ENCODE measurements at regions not wholly inside any gene's neighbourhood (a gene's known extent, or its start where the extent isn't known, plus 50 kb on each side); places are given as distances from the start of the nearest gene placed in this dataset.

DNA sequence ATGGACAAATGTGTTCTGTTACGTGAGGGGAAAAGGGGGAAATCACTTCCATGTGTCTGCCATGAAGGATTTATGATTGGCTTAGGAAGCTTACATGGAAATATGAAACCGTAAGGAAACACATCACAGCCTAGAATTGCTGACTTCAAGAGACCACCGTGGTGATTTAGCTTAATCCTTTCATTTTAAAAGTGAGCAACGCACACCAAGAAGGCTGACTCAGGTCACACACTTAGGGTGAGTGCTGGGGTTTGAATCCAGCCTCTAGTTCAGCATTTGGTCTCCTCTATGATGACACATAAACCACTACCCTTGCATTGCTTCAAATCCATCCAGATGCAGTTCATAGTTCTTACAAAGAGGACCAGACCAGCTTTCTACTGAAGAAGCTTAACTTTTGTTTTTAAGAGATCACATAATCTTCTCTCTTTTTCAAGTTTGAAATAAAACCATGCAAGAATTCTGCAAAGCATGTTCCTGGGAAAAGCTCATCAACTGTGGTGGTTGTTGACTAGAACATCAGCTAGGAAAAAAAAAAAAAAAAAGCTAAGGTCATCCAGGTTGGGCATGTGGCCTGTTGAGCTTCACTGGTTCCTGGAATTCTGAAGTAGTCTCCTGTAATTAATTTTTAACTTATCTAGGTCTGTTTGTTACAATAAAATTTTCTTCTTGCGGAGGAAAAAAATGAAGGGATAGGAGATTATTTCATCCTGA, 60.2 kb upstream of the KL start:
- no peak for DNase-seq (ENCODE audit: low read depth)
- H3K4me3 ChIP-seq (ENCODE audit: low read depth, low read length) = no peak overlapping the region
- no peak for TF ChIP-seq CTCF (conservative IDR thresholded peaks at IDR 0.05; ENCODE audit: low read depth, low read length)

- no peak overlapping the region for H3K4me3 ChIP-seq (ENCODE audit: low read depth, low read length)
- TF ChIP-seq CTCF (conservative IDR thresholded peaks at IDR 0.05; ENCODE audit: low read depth, low read length) = no peak
- no peak for DNase-seq (ENCODE audit: low read depth)
Observed at GRCh38 chr13:32956595-32956933, 59.7 kb upstream of the KL start.

DNA sequence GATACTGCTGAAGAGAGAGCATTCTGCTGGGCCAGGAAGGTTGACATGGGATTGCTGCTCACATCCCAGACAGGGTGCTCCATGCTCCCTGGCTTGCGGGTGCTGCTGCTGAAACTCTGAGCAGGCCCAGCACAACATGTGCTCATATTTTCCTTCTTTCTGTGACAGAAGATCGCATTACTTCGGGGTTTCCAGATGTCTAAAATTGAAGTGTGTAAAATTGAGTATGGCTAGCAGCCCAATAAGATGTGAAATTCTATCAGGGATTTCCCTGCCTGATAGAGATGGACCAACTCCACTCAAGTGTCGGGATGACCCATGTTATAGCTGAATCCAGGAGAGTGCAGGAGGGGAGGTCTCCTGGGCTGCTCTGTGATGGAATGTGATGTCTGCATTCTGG, 55.6 kb upstream of the KL start:
- no peak overlapping the region for H3K4me3 ChIP-seq (ENCODE audit: low read depth, low read length)
- no peak for TF ChIP-seq CTCF (conservative IDR thresholded peaks at IDR 0.05; ENCODE audit: low read depth, low read length)
- DNase-seq (ENCODE audit: low read depth) = no peak

DNA sequence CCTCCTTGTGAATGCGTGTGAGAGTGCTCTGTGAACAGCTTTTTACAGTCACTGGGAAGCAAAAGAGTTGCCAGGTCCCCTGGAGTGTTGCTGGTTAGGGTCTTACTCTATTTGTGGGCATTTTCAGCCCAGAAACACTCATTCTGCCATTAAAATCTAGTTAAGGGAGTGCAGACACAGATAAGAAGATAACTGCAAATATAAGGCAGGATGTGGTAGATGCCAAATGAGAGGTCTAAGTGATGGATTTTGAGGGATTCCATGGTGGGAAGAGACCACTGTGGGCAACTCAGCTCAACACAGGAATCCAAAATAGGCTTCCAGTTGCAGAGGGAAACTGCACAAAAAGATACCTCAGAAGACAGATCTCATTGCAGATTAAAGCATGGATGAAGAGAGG, 54.5 kb upstream of the KL start:
- no peak for TF ChIP-seq CTCF (conservative IDR thresholded peaks at IDR 0.05; ENCODE audit: low read depth, low read length)
- H3K4me3 ChIP-seq (ENCODE audit: low read depth, low read length) = no peak overlapping the region
- no peak for DNase-seq (ENCODE audit: low read depth)

- no peak for TF ChIP-seq CTCF (conservative IDR thresholded peaks at IDR 0.05; ENCODE audit: low read depth, low read length)
- no peak overlapping the region for H3K4me3 ChIP-seq (ENCODE audit: low read depth, low read length)
- no peak for DNase-seq (ENCODE audit: low read depth)
Observed at GRCh38 chr13:32962342-32962741, 53.9 kb upstream of the KL start.

DNA sequence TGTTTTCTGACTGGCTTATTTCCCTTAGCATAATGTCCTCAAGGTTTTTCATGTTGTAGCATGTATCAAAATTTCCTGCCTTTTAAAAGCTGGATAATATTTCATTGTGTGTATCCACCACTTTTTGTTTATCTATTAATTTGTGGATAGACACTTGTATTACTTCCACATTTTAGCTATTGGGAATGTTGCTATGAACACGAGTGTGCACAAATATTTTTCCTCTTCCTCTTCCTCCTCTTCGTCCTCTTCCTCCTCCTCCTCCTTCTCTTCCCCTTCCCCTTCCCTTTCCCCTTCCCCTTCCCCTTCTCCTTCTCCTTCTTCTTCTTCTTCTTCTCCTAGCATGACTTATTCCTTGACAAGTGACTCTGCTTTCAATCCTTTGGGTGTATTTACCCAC, 51.2 kb upstream of the KL start:
- no peak overlapping the region for H3K4me3 ChIP-seq (ENCODE audit: low read depth, low read length)
- no peak for TF ChIP-seq CTCF (conservative IDR thresholded peaks at IDR 0.05; ENCODE audit: low read depth, low read length)
- no peak for DNase-seq (ENCODE audit: low read depth)
